ENCODE measurements at regions not wholly inside any gene's neighbourhood (a gene's known extent, or its start where the extent isn't known, plus 50 kb on each side); places are given as distances from the start of the nearest gene placed in this dataset.

DNA sequence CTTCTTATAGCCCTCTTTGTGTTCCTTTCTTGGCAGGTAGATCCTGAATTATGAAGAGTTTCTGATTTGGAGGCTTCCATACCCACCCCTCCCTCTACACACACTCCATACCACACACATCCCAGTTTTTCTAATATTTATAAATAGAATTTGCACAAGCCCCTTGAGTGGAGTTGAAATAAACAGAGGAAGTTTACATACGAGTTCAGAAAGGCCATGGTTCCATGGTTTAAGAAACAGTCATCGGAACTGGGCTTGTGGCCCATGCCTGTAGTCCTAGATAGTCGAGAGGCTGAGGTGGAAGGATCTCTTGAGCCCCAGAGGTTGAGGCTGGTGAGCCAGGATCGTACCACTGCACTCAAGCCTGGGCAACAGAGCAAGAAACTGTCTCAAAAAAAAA is 62.7 kb upstream of the TANC1 start:
- H3K36me3 ChIP-seq (ENCODE audit: control insufficient read depth in 2 of 4, insufficient read depth in 4 of 4, low read length in 3 of 4): no peaks in the 10 kb centered on the region
- H2BK120ac ChIP-seq (replicated peaks; ENCODE audit: low read depth, low read length): no peak overlapping the region
- no peaks in the 10 kb centered on the region for H3K23me2 ChIP-seq (ENCODE audit: low read depth, low read length)
- H2BK15ac ChIP-seq (ENCODE audit: low read length): no peak overlapping the region
- DNase-seq (ENCODE audit: low read depth in 1 of 2, low spot score in 2 of 2) (no peak), FAIRE-seq (no peak)
- 89% methylated on average over 4 of the region's 4 CpGs; no CpG with 5 or more reads in 1 of the 2 experiments for WGBS, 2 experiments (ENCODE audit: extremely low coverage in 1 of 2, insufficient coverage in 1 of 2, insufficient read length in 1 of 2, insufficient replicate concordance in 2 of 2, low coverage in 1 of 2, low lambda C conversion rate in 2 of 2, missing lambda C conversion rate in 1 of 2)
- no peak overlapping the region for H4K8ac ChIP-seq (ENCODE audit: extremely low read depth, insufficient read depth, low read length)
- H3K18ac ChIP-seq (ENCODE audit: extremely low read depth, low read length): no peak overlapping the region
- no peak overlapping the region for H4K91ac ChIP-seq (replicated peaks; ENCODE audit: insufficient read length, low read length)
- no peaks in the 10 kb centered on the region for H3K4me1 ChIP-seq (replicated peaks in 1 of 4; ENCODE audit: control insufficient read depth in 3 of 4, insufficient read depth in 4 of 4, low read length in 3 of 4)
- no peak overlapping the region for H2AFZ ChIP-seq (ENCODE audit: low read length)
- no peak overlapping the region for H3K14ac ChIP-seq (ENCODE audit: insufficient read length)
- H2BK20ac ChIP-seq (ENCODE audit: low read length): no peak overlapping the region
- no peak overlapping the region for H2BK12ac ChIP-seq (ENCODE audit: low read depth, low read length)
- no peak overlapping the region for H2AK5ac ChIP-seq (ENCODE audit: low read depth, low read length)
- no peak overlapping the region for H2BK5ac ChIP-seq (ENCODE audit: low read depth, low read length)
- H3K79me1 ChIP-seq (ENCODE audit: low read depth, low read length): no peaks in the 10 kb centered on the region
- no peak overlapping the region for H3K56ac ChIP-seq (replicated peaks; ENCODE audit: insufficient read length, low read depth, low read length)
- H3K4ac ChIP-seq (replicated peaks; ENCODE audit: insufficient read length, low read depth, low read length): no peak overlapping the region
- H3K23ac ChIP-seq (ENCODE audit: insufficient read length): no peak overlapping the region
- CTCF ChIA-PET (ENCODE audit: partially characterized antibody): no interaction called here
- no peaks in the 10 kb centered on the region for H3K27me3 ChIP-seq (replicated peaks in 1 of 4; ENCODE audit: control insufficient read depth in 3 of 4, extremely low read depth in 1 of 4, insufficient read depth in 3 of 4, low read length in 3 of 4)
- H4K5ac ChIP-seq (ENCODE audit: insufficient read length, low read depth, low read length): no peak overlapping the region
- H3K9ac ChIP-seq (replicated peaks in 1 of 4; ENCODE audit: extremely low read depth in 1 of 4, low read depth in 3 of 4, low read length in 3 of 4): no peak overlapping the region
- no peaks in the 10 kb centered on the region for H4K20me1 ChIP-seq (replicated peaks in 1 of 2; ENCODE audit: control insufficient read depth in 1 of 2, insufficient read depth in 2 of 2, low read length in 2 of 2)
- H3K9me3 ChIP-seq (ENCODE audit: insufficient read depth in 2 of 2, low read depth in 1 of 2, low read length in 1 of 2): no peaks in the 10 kb centered on the region
- no peaks in the 10 kb centered on the region for H3K79me2 ChIP-seq (ENCODE audit: control insufficient read depth in 1 of 2, insufficient read depth in 2 of 2, low read length in 2 of 2)
- no peak overlapping the region for H3K4me3 ChIP-seq (ENCODE audit: extremely low read depth in 1 of 4, insufficient read depth in 2 of 4, low read depth in 3 of 4, low read length in 4 of 4)
- no peak overlapping the region for H3K4me2 ChIP-seq (ENCODE audit: insufficient read depth in 1 of 2, low read depth in 2 of 2, low read length in 2 of 2)
- H3K27ac ChIP-seq (ENCODE audit: low read depth, low read length): no peak overlapping the region
- POLR2A ChIA-PET (ENCODE audit: partially characterized antibody): no interaction called here
- TF ChIP-seq BCL11A (IDR thresholded peaks at IDR 0.05; ENCODE audit: low read depth in 2 of 2, low read length in 2 of 2) (no peak), TBP (IDR thresholded peaks at IDR 0.05; ENCODE audit: low read depth, low read length) (no peak), GTF2F1 (IDR thresholded peaks at IDR 0.05; ENCODE audit: borderline replicate concordance, low read depth, low read length) (no peak), RFX5 (IDR thresholded peaks at IDR 0.05; ENCODE audit: borderline replicate concordance, low read depth, low read length) (no peak), NANOG (IDR thresholded peaks at IDR 0.05; ENCODE audit: insufficient read depth, low read depth, low read length, poor library complexity, severe bottlenecking) (no peak), TAF7 (optimal IDR thresholded peaks at IDR 0.05; ENCODE audit: borderline replicate concordance, low read depth, low read length) (no peak), CBX8 (IDR thresholded peaks at IDR 0.05; ENCODE audit: borderline replicate concordance, low read depth, low read length) (no peak), NRF1 (IDR thresholded peaks at IDR 0.05; ENCODE audit: low read depth, low read length) (no peak), RXRA (IDR thresholded peaks at IDR 0.05; ENCODE audit: insufficient read depth, low read depth, low read length) (no peak), EZH2 (IDR thresholded peaks at IDR 0.05; ENCODE audit: low read depth, low read length, severe bottlenecking) (no peak), BACH1 (IDR thresholded peaks at IDR 0.05; ENCODE audit: low read length) (no peak)
- TF ChIP-seq, protein P1, sequence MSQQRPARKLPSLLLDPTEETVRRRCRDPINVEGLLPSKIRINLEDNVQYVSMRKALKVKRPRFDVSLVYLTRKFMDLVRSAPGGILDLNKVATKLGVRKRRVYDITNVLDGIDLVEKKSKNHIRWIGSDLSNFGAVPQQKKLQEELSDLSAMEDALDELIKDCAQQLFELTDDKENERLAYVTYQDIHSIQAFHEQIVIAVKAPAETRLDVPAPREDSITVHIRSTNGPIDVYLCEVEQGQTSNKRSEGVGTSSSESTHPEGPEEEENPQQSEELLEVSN (IDR thresholded peaks at IDR 0.05): no peak
- TF ChIP-seq, protein P2, sequence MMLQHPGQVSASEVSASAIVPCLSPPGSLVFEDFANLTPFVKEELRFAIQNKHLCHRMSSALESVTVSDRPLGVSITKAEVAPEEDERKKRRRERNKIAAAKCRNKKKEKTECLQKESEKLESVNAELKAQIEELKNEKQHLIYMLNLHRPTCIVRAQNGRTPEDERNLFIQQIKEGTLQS (IDR thresholded peaks at IDR 0.05; ENCODE audit: insufficient read depth, low read depth, low read length): no peak
